ENCODE measurements at regions not wholly inside any gene's neighbourhood (a gene's known extent, or its start where the extent isn't known, plus 50 kb on each side); places are given as distances from the start of the nearest gene placed in this dataset.

DNA sequence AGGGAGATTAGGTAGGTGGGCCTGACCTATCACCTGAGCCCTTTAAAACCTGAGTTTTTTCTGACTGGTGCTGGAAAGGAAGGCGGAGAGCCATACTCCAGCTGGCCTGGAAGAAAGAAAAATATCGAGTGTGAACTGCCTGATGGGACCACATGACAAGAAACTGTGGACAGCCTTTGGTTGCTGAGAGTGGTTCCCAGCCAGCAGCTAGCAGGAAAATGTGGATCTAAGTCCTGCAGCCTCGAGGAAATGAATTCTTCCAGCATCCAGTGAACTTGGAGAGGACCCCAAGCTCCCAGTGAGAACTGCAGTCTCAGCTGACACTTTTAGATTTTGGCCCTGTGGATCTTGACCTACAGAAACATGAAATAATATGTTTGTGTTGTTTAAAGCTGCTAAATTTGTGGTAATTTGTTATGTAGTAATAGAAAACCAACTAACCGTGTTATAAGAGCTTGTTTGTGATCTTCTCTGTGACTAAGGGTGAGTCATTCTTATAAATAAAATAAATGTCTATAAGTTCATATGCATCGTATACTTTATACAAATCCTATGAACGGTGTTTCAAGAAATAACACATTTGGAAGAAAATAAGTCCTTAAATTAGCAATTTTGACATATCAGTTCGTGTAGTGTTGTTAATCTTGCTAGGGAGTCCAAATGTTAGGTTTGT is 359.6 kb downstream of the BMP4 start:
- ATAC-seq (ENCODE audit: low read depth) (no peak), DNase-seq (no peak)
- H3K9me3 Mint-ChIP-seq (ENCODE audit: insufficient read depth) = peaks cover 2% of the 10 kb centered on the region
- no peaks in the 10 kb centered on the region for H3K27me3 ChIP-seq (replicated peaks in 1 of 4; ENCODE audit: control extremely low read depth in 1 of 4, control insufficient read depth in 3 of 4, insufficient read depth in 4 of 4, low read length in 3 of 4)
- no peak overlapping the region for H2AFZ ChIP-seq (ENCODE audit: insufficient read depth, low read depth, low read length, poor library complexity, severe bottlenecking)
- no peak overlapping the region for H3K9ac ChIP-seq (ENCODE audit: low read length)
- no peak overlapping the region for H3K27ac ChIP-seq (ENCODE audit: low read length in 2 of 2)
- no peak overlapping the region for H3K27ac Mint-ChIP-seq
- H3K4me3 Mint-ChIP-seq = no peak overlapping the region
- intact Hi-C loops (cut with micrococcal nuclease) = no loop called here
- ChIA-PET POLR2A (no interaction called here), CTCF (no interaction called here)
- peaks cover 0 to 2% (median 0%) of the 10 kb centered on the region in 3 donors for H3K9me3 ChIP-seq (ENCODE audit: control extremely low read depth in 1 of 3, control insufficient read depth in 2 of 3, insufficient read depth in 1 of 3, low read length in 2 of 3)
- no peaks in the 10 kb centered on the region for H4K20me1 ChIP-seq (ENCODE audit: control insufficient read depth, insufficient read depth, low read length, poor library complexity, severe bottlenecking)
- peaks cover 4% of the 10 kb centered on the region for H3K27me3 Mint-ChIP-seq
- no peaks in the 10 kb centered on the region for H3K4me1 Mint-ChIP-seq
- no peaks in the 10 kb centered on the region for H3K79me2 ChIP-seq (ENCODE audit: control insufficient read depth, insufficient read depth, low read length)
- no peak overlapping the region for H3K4me3 ChIP-seq (ENCODE audit: control extremely low read depth in 1 of 5, extremely low read depth in 1 of 5, insufficient read depth in 1 of 5, low read depth in 2 of 5, low read length in 4 of 5)
- WGBS (ENCODE audit: insufficient coverage) = 79% methylated on average over 3 of the region's 7 CpGs
- H3K36me3 ChIP-seq (replicated peaks in 1 of 2; ENCODE audit: control extremely low read depth in 1 of 2, control insufficient read depth in 1 of 2, extremely low read depth in 1 of 2, insufficient read depth in 2 of 2, low read length in 1 of 2) = no peaks in the 10 kb centered on the region
- no peak overlapping the region for H3K4me2 ChIP-seq (replicated peaks; ENCODE audit: low read depth, low read length, poor library complexity, severe bottlenecking)
- no peaks in the 10 kb centered on the region for H3K4me1 ChIP-seq (ENCODE audit: control insufficient read depth in 2 of 2, insufficient read depth in 2 of 2, low read length in 2 of 2)
- TF ChIP-seq CTCF (IDR thresholded peaks at IDR 0.05) = no peak
- TF ChIP-seq EZH2 (IDR thresholded peaks at IDR 0.05; ENCODE audit: borderline replicate concordance, insufficient read depth, low read depth, low read length, poor library complexity, severe bottlenecking) = no peak

GRCh38 chr14:53591816-53592215 is 364.8 kb downstream of the BMP4 start:
- Histone ChIP-seq H2AFZ (ENCODE audit: insufficient read depth, low read depth, low read length, poor library complexity, severe bottlenecking) (no peak overlapping the region), H3K9ac (ENCODE audit: low read length) (no peak overlapping the region), H3K9me3 (ENCODE audit: control extremely low read depth in 1 of 3, control insufficient read depth in 2 of 3, insufficient read depth in 1 of 3, low read length in 2 of 3) (peaks cover 0 to 2% (median 0%) of the 10 kb centered on the region in 3 donors), H3K27ac (ENCODE audit: low read length in 2 of 2) (no peak overlapping the region), H3K4me2 (replicated peaks; ENCODE audit: low read depth, low read length, poor library complexity, severe bottlenecking) (no peak overlapping the region), H3K36me3 (replicated peaks in 1 of 2; ENCODE audit: control extremely low read depth in 1 of 2, control insufficient read depth in 1 of 2, extremely low read depth in 1 of 2, insufficient read depth in 2 of 2, low read length in 1 of 2) (no peaks in the 10 kb centered on the region), H3K27me3 (replicated peaks in 1 of 4; ENCODE audit: control extremely low read depth in 1 of 4, control insufficient read depth in 3 of 4, insufficient read depth in 4 of 4, low read length in 3 of 4) (peaks cover 0 to 4% (median 0%) of the 10 kb centered on the region in 4 experiments), H3K4me3 (ENCODE audit: control extremely low read depth in 1 of 5, extremely low read depth in 1 of 5, insufficient read depth in 1 of 5, low read depth in 2 of 5, low read length in 4 of 5) (no peak overlapping the region), H3K4me1 (ENCODE audit: control insufficient read depth in 2 of 2, insufficient read depth in 2 of 2, low read length in 2 of 2) (no peaks in the 10 kb centered on the region), H4K20me1 (ENCODE audit: control insufficient read depth, insufficient read depth, low read length, poor library complexity, severe bottlenecking) (no peaks in the 10 kb centered on the region), H3K79me2 (ENCODE audit: control insufficient read depth, insufficient read depth, low read length) (no peaks in the 10 kb centered on the region)
- H3K27me3 Mint-ChIP-seq = peaks cover 13% of the 10 kb centered on the region
- no peak overlapping the region for H3K4me3 Mint-ChIP-seq
- ChIA-PET CTCF (no interaction called here), POLR2A (no interaction called here)
- H3K9me3 Mint-ChIP-seq (ENCODE audit: insufficient read depth) = peaks cover 2% of the 10 kb centered on the region
- intact Hi-C loops (cut with micrococcal nuclease) = no loop called here
- H3K4me1 Mint-ChIP-seq = no peaks in the 10 kb centered on the region
- WGBS (ENCODE audit: insufficient coverage) = 71% methylated on average over 1 of the region's 3 CpGs
- no peak for TF ChIP-seq EZH2 (IDR thresholded peaks at IDR 0.05; ENCODE audit: borderline replicate concordance, insufficient read depth, low read depth, low read length, poor library complexity, severe bottlenecking)
- TF ChIP-seq CTCF (IDR thresholded peaks at IDR 0.05) = no peak
- no peak for ATAC-seq (ENCODE audit: low read depth)
- DNase-seq = no peak
- H3K27ac Mint-ChIP-seq = no peak overlapping the region

Data from B cell (primary cell).